HepG2 (cell line): ENCODE measurements at regions not wholly inside any gene's neighbourhood (a gene's known extent, or its start where the extent isn't known, plus 50 kb on each side); places are given as distances from the start of the nearest gene placed in this dataset.

Experiments used
- ATAC-seq: fragments of 200-7000 bp; cut with Tn5 transposase; 3 replicates; pipeline ENCODE4 v1.9.1; 2020; ENCODE audit warnings: mild to moderate bottlenecking, moderate library complexity
- BruUV-seq: library from RNA; stranded (reverse); fragments of 400-500 nt; replicated peaks from 2 replicates; lab custom pipeline; 2021; lab: Mats Ljungman, UMichigan
- CTCF ChIA-PET: fragments of 300-600 bp; formaldehyde crosslinking; extraction: SDS; loops from one replicate; lab custom pipeline; 2021; ENCODE audit warnings: low total read pairs, inconsistent platforms, low intra/inter-chr PET ratio; lab: Yijun Ruan, JAX
- POLR2A ChIA-PET: fragments of 350-600 bp; sonication (Branson Sonifier 250); formaldehyde crosslinking; loops from one replicate; lab custom pipeline; 2020; ENCODE audit warnings: antibody characterized with exemption, inconsistent platforms; lab: Yijun Ruan, JAX
- DNase-seq: peaks from one replicate; pipeline ENCODE4 v3.0.0-alpha.2; 2015; ENCODE audit warnings: low spot score
- FAIRE-seq: peaks from 3 replicates; lab custom pipeline; 2011; peaks lifted over from hg19 to GRCh38; lab: Jason Lieb, UNC
- H2AFZ ChIP-seq: one replicate; pipeline ENCODE4 v1.6.1; 2011; ENCODE audit warnings: low read length, inconsistent platforms
- H3K27ac ChIP-seq: fragments of 300-600 bp; 3 replicates; pipeline ENCODE4 v1.8.0; 2011; ENCODE audit warnings: mixed run types, mild to moderate bottlenecking, mixed read lengths, low read length, inconsistent platforms; ENCODE audit not compliant: insufficient read depth; ENCODE audit errors: extremely low read length
- H3K27me3 ChIP-seq, 2 experiments: fragments of 200-600 bp in 1 of 2; 2 replicates in 1 of 2; 3 replicates in 1 of 2; pipeline versions ENCODE4 v1.6.0 to v1.8.0; 2011; ENCODE audit warnings: low read length in 2 of 2, mild to moderate bottlenecking in 2 of 2, moderate library complexity in 2 of 2, inconsistent platforms in 1 of 2; ENCODE audit not compliant: insufficient read depth in 2 of 2, control insufficient read depth in 1 of 2
- H3K36me3 ChIP-seq, 2 experiments: fragments of 200-600 bp in 1 of 2; replicated peaks in 1 of 2; 2 replicates in 1 of 2; 3 replicates in 1 of 2; pipeline versions ENCODE4 v1.5.1 to v1.8.0; 2011; ENCODE audit warnings: low read length in 2 of 2, inconsistent platforms in 1 of 2; ENCODE audit not compliant: insufficient read depth in 2 of 2, control insufficient read depth in 1 of 2
- H3K4me1 ChIP-seq: 2 replicates; pipeline ENCODE4 v1.5.1; 2012; ENCODE audit warnings: low read length, inconsistent platforms; ENCODE audit not compliant: insufficient read depth
- H3K4me2 ChIP-seq: 2 replicates; pipeline ENCODE4 v1.6.0; 2011; ENCODE audit warnings: low read depth, low read length, inconsistent platforms
- H3K4me3 ChIP-seq, 3 experiments: fragments of 200-600 bp in 1 of 3; sonication (generic), shearing (Covaris generic) in 1 of 3; replicated peaks in 1 of 3; 2 replicates each; pipeline ENCODE4 v1.5.1; 2011 to 2016; ENCODE audit warnings: low read length in 3 of 3, inconsistent platforms in 2 of 3, low read depth in 2 of 3, mild to moderate bottlenecking in 2 of 3, control low read depth in 1 of 3, mixed read lengths in 1 of 3; ENCODE audit not compliant: insufficient read depth in 1 of 3
- H3K79me2 ChIP-seq: one replicate; pipeline ENCODE4 v1.6.1; 2011; ENCODE audit warnings: low read length, inconsistent platforms; ENCODE audit not compliant: insufficient read depth
- H3K9ac ChIP-seq: 2 replicates; pipeline ENCODE4 v1.6.0; 2011; ENCODE audit warnings: mild to moderate bottlenecking, low read depth, low read length, inconsistent platforms; ENCODE audit not compliant: insufficient read depth
- H3K9me3 ChIP-seq: 2 replicates; pipeline ENCODE4 v1.5.1; 2012; ENCODE audit warnings: mild to moderate bottlenecking, low read length
- H4K20me1 ChIP-seq: 2 replicates; pipeline ENCODE4 v1.6.0; 2011; ENCODE audit warnings: inconsistent platforms, mild to moderate bottlenecking, low read length, moderate library complexity; ENCODE audit not compliant: insufficient read depth
- PTBP1 ChIP-seq: fragments of 200-400 bp; formaldehyde crosslinking; IDR thresholded peaks from 2 replicates; pipeline ENCODE4 v1.6.1; 2018; ENCODE audit warnings: low read length, low read depth; ENCODE audit not compliant: poor library complexity, severe bottlenecking
- WGBS: methylation state at CpG from one replicate; pipeline ENCODE4 v1.1.6; 2017; ENCODE audit warnings: low lambda C conversion rate; 5-methylcytosine and 5-hydroxymethylcytosine counted together
- in situ Hi-C: cut with HindIII; loops from 2 replicates; pipeline ENCODE4 v1.10.0; 2017; ENCODE audit warnings: low pct_unique_long_range_greater_than_20kb; ENCODE audit not compliant: extremely low pct_ligation_motif_present
- intact Hi-C: fragments of 100-400 bp; cut with micrococcal nuclease; formaldehyde crosslinking; loops from one replicate; pipeline ENCODE4 v1.10.0; 2022; ENCODE audit not compliant: unreplicated experiment
- TF ChIP-seq, protein P1 (sequence below): sonication (generic); formaldehyde crosslinking; IDR thresholded peaks from 2 replicates; pipeline ENCODE4 v1.4.0; 2020; ENCODE audit warnings: low read depth, mild to moderate bottlenecking, missing genetic modification reagents
- TF ChIP-seq, protein P2 (sequence below): sonication (generic); formaldehyde crosslinking; IDR thresholded peaks from 2 replicates; pipeline ENCODE4 v1.4.0; 2020; ENCODE audit warnings: mild to moderate bottlenecking, missing genetic modification reagents

GRCh38 chr15:29352402-29352801 lies 82.8 kb upstream of the NSMCE3 start:
- Histone ChIP-seq H3K27me3 (no peaks in the 10 kb centered on the region; a peak in 1 of 5 replicates), H3K9ac (no peak overlapping the region), H2AFZ (no peak overlapping the region), H3K9me3 (no peaks in the 10 kb centered on the region), H3K4me2 (no peak overlapping the region), H3K4me1 (no peaks in the 10 kb centered on the region), H4K20me1 (no peaks in the 10 kb centered on the region), H3K4me3 (no peak overlapping the region), H3K79me2 (no peaks in the 10 kb centered on the region), H3K36me3 (no peaks in the 10 kb centered on the region), H3K27ac (no peak overlapping the region)
- in situ Hi-C loops (no loop called here), intact Hi-C loops (no loop called here)
- no TSS peak for BruUV-seq
- ATAC-seq (no peak), DNase-seq (no peak), FAIRE-seq (no peak)
- WGBS: 60% methylated on average over 10 of the region's 10 CpGs
- TF ChIP-seq, protein P1, sequence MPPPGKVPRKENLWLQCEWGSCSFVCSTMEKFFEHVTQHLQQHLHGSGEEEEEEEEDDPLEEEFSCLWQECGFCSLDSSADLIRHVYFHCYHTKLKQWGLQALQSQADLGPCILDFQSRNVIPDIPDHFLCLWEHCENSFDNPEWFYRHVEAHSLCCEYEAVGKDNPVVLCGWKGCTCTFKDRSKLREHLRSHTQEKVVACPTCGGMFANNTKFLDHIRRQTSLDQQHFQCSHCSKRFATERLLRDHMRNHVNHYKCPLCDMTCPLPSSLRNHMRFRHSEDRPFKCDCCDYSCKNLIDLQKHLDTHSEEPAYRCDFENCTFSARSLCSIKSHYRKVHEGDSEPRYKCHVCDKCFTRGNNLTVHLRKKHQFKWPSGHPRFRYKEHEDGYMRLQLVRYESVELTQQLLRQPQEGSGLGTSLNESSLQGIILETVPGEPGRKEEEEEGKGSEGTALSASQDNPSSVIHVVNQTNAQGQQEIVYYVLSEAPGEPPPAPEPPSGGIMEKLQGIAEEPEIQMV (CRISPR knock-in tag): no peak
- CTCF ChIA-PET: no interaction called here
- POLR2A ChIA-PET: no interaction called here

DNA sequence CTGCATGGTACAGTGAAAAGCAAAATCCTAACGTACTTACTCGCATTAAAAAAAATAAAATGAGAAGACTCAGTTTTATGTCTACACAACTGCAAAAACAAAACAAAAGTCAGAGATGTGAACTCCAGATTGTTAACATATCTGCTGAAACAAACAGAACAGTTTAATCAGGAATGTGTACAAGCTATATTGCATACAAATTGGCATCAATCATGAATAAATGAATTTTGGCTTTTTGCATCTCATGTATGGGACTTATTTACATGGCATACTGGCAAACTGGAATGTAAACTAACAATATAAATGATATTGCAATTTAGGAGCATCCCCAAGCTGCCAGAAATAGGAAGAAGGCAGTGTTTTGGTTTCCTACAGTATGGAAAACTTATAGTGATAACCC lies 79.6 kb upstream of the NSMCE3 start:
- H3K4me3 ChIP-seq: no peak overlapping the region
- in situ Hi-C loops (no loop called here), intact Hi-C loops (no loop called here)
- ATAC-seq: no peak
- H3K79me2 ChIP-seq: no peaks in the 10 kb centered on the region
- no peak for TF ChIP-seq PTBP1
- TF ChIP-seq, protein P2, sequence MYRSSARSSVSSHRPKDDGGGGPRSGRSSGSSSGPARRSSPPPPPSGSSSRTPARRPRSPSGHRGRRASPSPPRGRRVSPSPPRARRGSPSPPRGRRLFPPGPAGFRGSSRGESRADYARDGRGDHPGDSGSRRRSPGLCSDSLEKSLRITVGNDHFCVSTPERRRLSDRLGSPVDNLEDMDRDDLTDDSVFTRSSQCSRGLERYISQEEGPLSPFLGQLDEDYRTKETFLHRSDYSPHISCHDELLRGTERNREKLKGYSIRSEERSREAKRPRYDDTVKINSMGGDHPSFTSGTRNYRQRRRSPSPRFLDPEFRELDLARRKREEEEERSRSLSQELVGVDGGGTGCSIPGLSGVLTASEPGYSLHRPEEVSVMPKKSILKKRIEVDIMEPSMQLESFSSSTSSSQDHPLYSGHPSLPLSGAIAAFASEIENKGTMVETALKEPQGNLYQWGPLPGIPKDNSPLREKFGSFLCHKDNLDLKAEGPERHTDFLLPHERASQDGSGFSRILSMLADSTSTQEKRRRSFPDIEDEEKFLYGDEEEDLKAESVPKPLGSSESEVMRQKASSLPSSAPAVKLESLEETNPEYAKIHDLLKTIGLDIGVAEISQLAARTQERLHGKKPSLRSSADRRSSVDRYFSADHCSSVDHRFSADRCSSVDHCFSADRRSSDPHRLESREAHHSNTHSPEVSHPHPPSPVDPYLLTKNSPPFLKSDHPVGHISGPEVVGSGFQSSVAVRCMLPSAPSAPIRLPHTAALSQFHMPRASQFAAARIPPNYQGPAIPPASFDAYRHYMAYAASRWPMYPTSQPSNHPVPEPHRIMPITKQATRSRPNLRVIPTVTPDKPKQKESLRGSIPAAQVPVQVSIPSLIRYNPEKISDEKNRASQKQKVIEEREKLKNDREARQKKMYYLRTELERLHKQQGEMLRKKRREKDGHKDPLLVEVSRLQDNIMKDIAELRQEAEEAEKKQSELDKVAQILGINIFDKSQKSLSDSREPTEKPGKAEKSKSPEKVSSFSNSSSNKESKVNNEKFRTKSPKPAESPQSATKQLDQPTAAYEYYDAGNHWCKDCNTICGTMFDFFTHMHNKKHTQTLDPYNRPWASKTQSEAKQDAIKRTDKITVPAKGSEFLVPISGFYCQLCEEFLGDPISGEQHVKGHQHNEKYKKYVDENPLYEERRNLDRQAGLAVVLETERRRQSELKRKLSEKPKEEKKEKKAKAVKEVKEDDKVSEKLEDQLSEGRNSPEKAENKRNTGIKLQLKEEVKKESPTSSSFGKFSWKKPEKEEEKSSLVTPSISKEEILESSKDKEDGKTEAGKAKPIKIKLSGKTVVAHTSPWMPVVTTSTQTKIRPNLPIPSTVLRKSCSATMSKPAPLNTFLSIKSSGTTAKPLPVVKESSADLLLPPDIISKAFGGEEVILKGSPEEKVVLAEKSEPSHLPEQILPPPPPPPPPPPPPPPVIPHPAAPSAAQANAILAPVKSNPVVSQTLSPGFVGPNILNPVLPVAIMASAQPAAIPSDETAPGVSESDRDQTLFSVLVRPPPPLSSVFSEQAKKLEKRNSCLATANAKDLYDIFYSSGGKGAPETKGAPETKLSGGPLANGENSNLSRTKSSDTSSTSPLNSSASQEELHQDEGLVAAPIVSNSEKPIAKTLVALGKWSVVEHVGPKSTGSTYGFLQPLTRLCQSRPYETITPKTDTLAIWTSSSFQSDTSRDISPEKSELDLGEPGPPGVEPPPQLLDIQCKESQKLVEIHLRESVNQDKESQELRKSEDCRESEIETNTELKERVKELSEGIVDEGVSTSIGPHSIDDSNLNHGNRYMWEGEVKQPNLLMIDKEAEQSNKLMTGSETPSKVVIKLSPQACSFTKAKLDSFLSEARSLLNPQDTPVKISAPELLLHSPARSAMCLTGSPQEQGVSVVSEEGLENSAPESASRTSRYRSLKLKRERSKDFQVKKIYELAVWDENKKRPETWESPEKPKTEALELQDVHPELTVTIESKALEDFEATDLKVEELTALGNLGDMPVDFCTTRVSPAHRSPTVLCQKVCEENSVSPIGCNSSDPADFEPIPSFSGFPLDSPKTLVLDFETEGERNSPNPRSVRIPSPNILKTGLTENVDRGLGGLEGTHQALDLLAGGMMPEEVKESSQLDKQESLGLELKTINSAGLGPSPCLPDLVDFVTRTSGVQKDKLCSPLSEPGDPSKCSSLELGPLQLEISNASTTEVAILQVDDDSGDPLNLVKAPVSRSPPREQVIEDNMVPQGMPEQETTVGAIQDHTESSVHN (CRISPR knock-in tag): no peak
- no peaks in the 10 kb centered on the region for H3K9me3 ChIP-seq
- POLR2A ChIA-PET: no interaction called here
- H3K36me3 ChIP-seq: no peaks in the 10 kb centered on the region
- FAIRE-seq: no peak
- H3K27ac ChIP-seq: no peak overlapping the region
- no peaks in the 10 kb centered on the region for H4K20me1 ChIP-seq
- no peak overlapping the region for H2AFZ ChIP-seq
- peaks cover 0 to 6% of the 10 kb centered on the region in 2 experiments; a peak in 2 of 5 replicates for H3K27me3 ChIP-seq
- H3K9ac ChIP-seq: no peak overlapping the region
- H3K4me1 ChIP-seq: no peaks in the 10 kb centered on the region
- no TSS peak for BruUV-seq
- WGBS: 43% methylated on average over 2 of the region's 2 CpGs
- no peak for DNase-seq
- no peak overlapping the region for H3K4me2 ChIP-seq
- CTCF ChIA-PET: no interaction called here
